SKM-1 (cell line): ENCODE measurements at regions not wholly inside any gene's neighbourhood (a gene's known extent, or its start where the extent isn't known, plus 50 kb on each side); places are given as distances from the start of the nearest gene placed in this dataset.

Experiments
- DNase-seq: peaks from one replicate; lab custom pipeline; 2025; ENCODE audit not compliant: unreplicated experiment; lab: John Stamatoyannopoulos, UW

GRCh38 chr16:7979448-7980132 lies 610.7 kb downstream of the TMEM114 start:
- no peak for DNase-seq

DNA sequence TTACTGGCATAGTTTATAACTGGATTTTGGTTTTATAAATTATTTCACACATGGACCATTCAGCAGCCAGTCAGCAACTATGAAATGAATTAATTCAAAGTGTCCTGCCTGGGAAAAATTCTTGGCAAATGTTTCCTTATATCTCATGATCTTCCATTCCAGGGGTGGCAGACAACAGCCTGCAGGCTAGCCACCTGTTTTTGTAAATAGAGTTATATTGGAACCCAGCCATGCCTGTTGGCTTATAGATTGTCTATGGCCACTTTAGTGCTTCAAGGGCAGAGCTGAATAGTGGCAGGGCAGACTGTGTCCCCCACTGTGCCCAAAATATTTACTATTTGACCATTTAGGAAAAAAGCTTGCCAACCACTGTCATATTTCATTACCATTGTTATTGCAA lies 613.7 kb downstream of the TMEM114 start:
- DNase-seq = no peak

GRCh38 chr16:7976125-7976524 lies 614.2 kb downstream of the TMEM114 start:
- DNase-seq = no peak

DNA sequence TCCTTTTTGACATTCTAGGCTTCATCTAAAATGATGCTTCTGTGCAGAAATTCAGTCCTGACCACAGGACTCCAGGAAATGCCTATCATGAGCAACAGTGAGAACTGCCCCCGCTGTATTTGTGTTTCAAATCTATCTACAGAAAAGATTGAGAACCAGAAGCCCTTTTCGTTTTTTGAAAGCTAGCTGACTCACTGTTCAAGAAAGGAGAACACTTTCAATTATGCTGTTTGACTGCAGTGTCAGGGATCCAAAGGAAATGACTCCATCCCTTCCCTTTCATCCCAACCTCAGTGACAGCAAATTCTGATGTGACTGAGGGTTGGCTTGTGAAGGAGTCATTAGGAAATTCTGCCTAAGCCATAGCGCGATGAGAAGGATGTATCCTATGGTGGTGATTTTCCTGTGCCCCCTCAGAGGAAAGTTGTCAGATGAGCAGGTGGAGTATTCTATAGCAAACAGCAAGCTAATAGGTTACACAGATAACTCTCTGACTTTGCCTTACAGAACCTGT lies 622.3 kb downstream of the TMEM114 start:
- DNase-seq = no peak

DNA sequence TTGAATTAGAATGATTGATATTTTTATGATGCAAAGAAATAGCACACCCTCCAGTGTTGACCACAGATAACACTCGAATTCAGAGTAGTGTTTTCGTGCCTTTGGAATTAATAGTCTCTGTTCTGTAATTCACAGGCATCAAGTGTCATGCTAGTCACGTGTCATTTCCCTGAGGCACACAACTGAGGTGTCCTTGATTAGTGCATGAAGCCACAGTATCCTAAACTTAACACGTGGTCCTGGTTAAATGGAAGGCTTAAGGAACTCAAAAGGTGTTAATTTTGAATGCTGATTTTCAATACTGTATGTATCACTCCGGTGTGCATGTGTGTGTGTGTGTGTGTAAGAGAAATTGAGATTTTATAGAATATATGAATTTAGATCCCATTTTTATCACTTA lies 625.6 kb downstream of the TMEM114 start:
- no peak for DNase-seq

DNA sequence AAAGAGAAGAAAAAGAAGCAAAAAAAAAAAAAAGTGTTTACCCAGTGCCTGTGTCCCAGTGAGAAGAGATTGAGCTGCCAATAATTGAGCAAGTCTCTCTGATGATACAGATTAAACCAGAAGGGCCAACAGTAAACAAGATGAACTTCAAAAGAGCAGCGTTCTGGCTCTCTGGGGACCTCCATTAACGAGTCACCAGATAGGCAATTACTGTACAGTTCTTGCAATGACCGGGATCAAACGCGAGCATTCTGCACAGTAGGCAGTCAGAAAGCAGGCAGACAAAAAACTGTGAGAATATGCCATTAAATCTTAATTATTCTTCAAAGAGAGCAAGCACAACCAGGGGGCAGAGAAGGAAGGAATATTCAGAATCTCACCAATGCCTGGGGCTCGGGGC lies 626.1 kb downstream of the TMEM114 start:
- DNase-seq = no peak

- no peak for DNase-seq
Measured at GRCh38 chr16:7962091-7962879, 628.0 kb downstream of the TMEM114 start.

DNA sequence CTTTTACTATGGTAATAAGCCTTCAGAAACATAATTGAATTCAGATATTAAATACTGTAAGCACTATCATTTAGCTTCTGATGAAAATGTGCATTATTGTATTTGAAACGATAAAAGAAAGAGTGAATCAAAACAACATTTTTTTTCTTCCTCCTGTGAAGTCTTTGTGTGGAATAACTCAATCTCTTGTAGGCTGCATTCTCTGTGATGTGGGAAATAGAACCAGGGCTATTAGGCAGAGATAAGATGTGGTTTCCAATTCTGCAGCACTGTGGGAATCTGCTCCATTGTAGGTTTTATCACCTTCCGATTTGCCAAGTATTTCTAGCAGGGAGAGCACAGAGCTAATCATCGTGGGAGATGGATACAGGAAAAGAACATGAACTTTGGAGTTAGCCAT lies 624.5 kb downstream of the RBFOX1 start:
- DNase-seq = no peak

GRCh38 chr16:7953360-7953759 lies 620.7 kb downstream of the RBFOX1 start:
- DNase-seq = no peak

DNA sequence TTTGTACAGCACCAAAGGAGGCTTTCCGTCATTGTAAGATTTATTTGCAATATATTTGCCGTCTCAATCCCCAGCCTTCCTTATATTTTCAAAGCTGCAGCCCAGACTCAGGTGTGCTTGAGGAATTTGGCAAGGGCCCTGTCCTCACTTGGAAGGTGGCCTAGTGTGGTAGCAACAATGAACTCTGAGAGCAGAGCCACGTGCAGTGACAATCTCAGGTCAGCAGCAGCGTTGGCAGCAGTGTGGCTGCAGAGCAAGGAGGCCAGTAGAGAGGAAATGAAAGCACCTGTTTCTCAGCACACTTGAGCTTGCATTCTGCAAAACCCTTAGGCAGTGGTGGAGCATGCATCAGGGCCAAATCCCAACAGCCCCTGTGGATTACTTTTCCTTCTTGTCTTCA lies 613.5 kb downstream of the RBFOX1 start:
- no peak for DNase-seq

DNA sequence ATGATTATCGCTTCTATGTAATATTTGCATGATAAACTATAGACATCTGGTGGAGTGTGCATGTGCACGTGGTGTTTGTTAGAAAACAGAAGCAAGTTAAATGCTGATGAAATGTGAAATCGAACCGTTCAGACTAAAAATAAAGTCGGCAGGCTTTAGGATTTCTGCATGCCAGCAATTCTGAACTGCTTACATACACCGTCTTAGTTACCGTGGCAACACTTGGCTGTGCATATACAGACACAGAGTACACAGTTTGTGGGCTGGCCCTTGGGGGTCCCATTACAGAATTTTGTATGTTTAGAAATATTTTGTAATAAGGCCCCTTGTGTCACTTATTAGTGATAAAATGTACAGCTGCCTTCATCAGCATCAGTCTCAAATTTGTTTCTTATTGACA lies 605.5 kb downstream of the RBFOX1 start:
- DNase-seq = no peak

- DNase-seq = no peak
Measured at GRCh38 chr16:7921345-7921744, 588.7 kb downstream of the RBFOX1 start.

DNA sequence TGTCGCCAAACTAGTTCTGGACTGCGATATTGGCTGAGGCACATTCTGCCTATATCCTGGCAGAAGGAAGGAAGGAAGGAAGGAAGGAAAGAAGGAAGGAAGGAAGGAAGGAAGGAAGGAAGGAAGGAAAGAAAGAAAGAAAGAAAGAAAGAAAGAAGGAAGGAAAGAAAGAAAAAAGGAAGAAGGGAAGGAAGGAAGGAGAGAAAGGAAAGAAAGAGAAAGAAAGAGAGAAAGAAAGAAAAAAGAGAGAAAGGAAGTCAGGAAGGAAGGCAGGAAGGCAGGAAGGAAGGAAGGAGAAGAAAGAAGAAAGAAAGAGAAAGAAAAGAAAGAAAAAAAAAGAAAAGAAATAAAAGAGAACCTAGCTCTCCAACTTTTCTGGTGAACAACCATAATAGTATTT lies 587.1 kb downstream of the RBFOX1 start:
- no peak for DNase-seq

DNA sequence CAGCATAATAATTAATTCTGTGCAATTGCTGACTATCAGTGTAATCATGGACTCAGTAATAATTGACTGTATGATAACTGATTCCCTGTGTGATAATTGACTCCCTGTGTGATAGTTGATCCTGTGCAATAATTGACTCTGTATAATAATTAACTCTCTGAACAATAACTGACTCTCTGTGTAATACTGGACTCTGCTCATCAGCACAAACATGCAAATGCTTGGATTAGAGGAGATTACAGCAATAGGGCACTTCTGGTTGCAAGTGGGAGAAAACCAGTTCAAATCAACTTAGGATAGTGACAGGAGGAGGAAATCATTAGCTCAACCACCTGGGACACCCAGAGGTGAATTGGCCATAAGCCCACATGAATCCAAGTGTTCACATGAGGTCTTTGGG lies 582.1 kb downstream of the RBFOX1 start:
- no peak for DNase-seq

DNA sequence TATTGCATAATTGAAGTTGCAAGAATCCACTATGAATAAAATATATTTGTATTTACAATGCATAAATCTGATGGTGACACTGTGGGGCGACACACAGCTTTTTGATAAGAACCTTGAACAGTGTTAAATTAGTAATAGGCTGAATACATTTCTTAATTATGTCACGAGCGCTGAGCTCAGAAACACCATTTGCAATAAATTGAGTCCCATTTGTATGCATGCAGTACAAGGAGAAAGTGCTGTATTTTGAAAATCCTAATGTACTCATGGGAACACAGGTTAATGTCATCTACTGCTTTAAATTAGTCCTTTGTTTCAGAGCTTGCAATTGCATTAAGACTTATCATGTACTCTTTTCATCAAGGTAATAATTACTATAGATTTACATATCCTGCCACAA lies 579.5 kb downstream of the RBFOX1 start:
- no peak for DNase-seq

DNA sequence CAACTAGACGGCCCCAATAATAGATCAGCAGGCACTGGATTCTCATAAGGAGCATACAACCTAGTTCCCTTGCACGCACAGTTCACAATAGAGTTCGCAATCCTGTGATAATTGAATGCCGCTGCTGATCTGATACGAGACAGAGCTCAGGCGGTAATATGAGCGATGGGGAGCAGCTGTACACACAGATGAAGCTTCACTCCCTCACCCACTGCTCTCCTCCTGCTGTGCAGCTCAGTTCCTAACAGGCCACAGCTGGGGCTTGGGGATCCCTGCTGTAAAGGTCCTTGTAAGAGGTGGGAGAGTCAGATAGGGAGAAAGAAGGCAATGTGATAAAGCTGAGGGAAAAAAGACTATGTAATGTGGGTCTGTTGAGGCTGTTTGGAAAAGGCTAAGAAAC lies 577.5 kb downstream of the RBFOX1 start:
- DNase-seq = no peak

GRCh38 chr16:7888411-7888810 lies 555.8 kb downstream of the RBFOX1 start:
- no peak for DNase-seq

DNA sequence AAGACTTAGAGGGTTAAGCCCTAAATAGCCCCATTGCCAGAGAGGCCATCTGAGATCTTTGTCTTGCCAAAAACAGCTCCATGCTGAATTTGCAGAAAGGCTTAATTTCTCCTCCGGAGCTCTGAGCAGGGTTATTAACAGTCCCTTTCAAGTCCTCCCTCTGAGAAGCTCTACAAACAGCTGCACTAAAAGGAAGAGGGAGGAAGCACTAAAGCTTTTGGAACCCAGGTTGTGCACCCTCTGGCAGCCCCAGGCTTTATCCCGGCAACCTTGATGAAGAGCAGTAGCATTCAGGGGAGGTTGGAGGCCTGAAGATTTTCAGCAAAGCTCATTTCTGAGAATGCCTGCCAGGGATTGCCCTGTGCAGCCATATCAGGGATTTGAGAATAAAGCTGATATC lies 554.7 kb downstream of the RBFOX1 start:
- no peak for DNase-seq

- DNase-seq = no peak
Measured at GRCh38 chr16:7871979-7872378, 539.3 kb downstream of the RBFOX1 start.

- no peak for DNase-seq
Measured at GRCh38 chr16:7871371-7871770, 538.7 kb downstream of the RBFOX1 start.

GRCh38 chr16:7867831-7868230 lies 535.2 kb downstream of the RBFOX1 start:
- DNase-seq = no peak

- no peak for DNase-seq
Measured at GRCh38 chr16:7866144-7866543, 533.5 kb downstream of the RBFOX1 start.
